ENCODE measurements at regions not wholly inside any gene's neighbourhood (a gene's known extent, or its start where the extent isn't known, plus 50 kb on each side); places are given as distances from the start of the nearest gene placed in this dataset.

- ATAC-seq (no peak), DNase-seq (peak in 1 of 2 donors; percentile 9)
- intact Hi-C loops (cut with DNase I), result no loop called here
- TF ChIP-seq CTCF (IDR thresholded peaks at IDR 0.05), result no peak
- Histone ChIP-seq H3K9me3 (no peaks in the 10 kb centered on the region), H3K4me1 (no peaks in the 10 kb centered on the region), H3K27me3 (ENCODE audit: insufficient read depth in 3 of 3, low read length in 2 of 3) (peaks cover 0 to 87% (median 34%) of the 10 kb centered on the region in 3 donors), H3K36me3 (ENCODE audit: insufficient read depth in 1 of 2, low read depth in 1 of 2) (no peaks in the 10 kb centered on the region), H3K27ac (no peak overlapping the region), H3K4me3 (no peak overlapping the region)
- WGBS, 3 donors, result 50 to 62% (median 57%) methylated on average over 18 to 20 of the region's 20 CpGs
Observed at GRCh38 chr4:1563768-1564485, 120.2 kb downstream of the FAM53A start.

GRCh38 chr4:1563241-1563640 is 120.9 kb downstream of the FAM53A start:
- H3K9me3 ChIP-seq, result no peaks in the 10 kb centered on the region
- intact Hi-C loops (cut with DNase I), result no loop called here
- H3K27me3 ChIP-seq (ENCODE audit: insufficient read depth in 3 of 3, low read length in 2 of 3), result peaks cover 0 to 88% (median 34%) of the 10 kb centered on the region in 3 donors
- no peak for ATAC-seq
- no peaks in the 10 kb centered on the region for H3K4me1 ChIP-seq
- TF ChIP-seq CTCF (IDR thresholded peaks at IDR 0.05), result no peak
- H3K36me3 ChIP-seq (ENCODE audit: insufficient read depth in 1 of 2, low read depth in 1 of 2), result no peaks in the 10 kb centered on the region
- 61 to 70% (median 66%) methylated on average over 9 of the region's 9 CpGs for WGBS, 3 donors
- no peak overlapping the region for H3K27ac ChIP-seq
- no peak overlapping the region for H3K4me3 ChIP-seq
- no peak for DNase-seq

GRCh38 chr4:1562771-1563170 is 121.3 kb downstream of the FAM53A start:
- DNase-seq, result no peak
- Histone ChIP-seq H3K36me3 (ENCODE audit: insufficient read depth in 1 of 2, low read depth in 1 of 2) (no peaks in the 10 kb centered on the region), H3K4me1 (no peaks in the 10 kb centered on the region), H3K27me3 (ENCODE audit: insufficient read depth in 3 of 3, low read length in 2 of 3) (peaks cover 0 to 92% (median 34%) of the 10 kb centered on the region in 3 donors), H3K4me3 (no peak overlapping the region), H3K9me3 (no peaks in the 10 kb centered on the region), H3K27ac (no peak overlapping the region)
- intact Hi-C loops (cut with DNase I), result no loop called here
- no peak for TF ChIP-seq CTCF (IDR thresholded peaks at IDR 0.05)
- no peak for ATAC-seq
- WGBS, 3 donors, result 76 to 81% (median 76%) methylated on average over 11 to 12 of the region's 12 CpGs

- TF ChIP-seq CTCF (IDR thresholded peaks at IDR 0.05), result no peak
- Histone ChIP-seq H3K27me3 (ENCODE audit: insufficient read depth in 3 of 3, low read length in 2 of 3) (peaks cover 0 to 90% (median 36%) of the 10 kb centered on the region in 3 donors), H3K36me3 (ENCODE audit: insufficient read depth in 1 of 2, low read depth in 1 of 2) (no peaks in the 10 kb centered on the region), H3K4me3 (no peak overlapping the region), H3K9me3 (no peaks in the 10 kb centered on the region), H3K27ac (no peak overlapping the region), H3K4me1 (no peaks in the 10 kb centered on the region)
- no peak for ATAC-seq
- intact Hi-C loops (cut with DNase I), result no loop called here
- no peak for DNase-seq
- WGBS, 3 donors, result 63 to 73% (median 66%) methylated on average over 19 of the region's 19 CpGs
Observed at GRCh38 chr4:1562371-1562770, 121.7 kb downstream of the FAM53A start.
